Umbilical cord (tissue), 1 donor: ENCODE measurements at regions not wholly inside any gene's neighbourhood (a gene's known extent, or its start where the extent isn't known, plus 50 kb on each side); places are given as distances from the start of the nearest gene placed in this dataset.
"Not testable (repeated sequence)": the region's sequence is repeated elsewhere in the genome, so short reads cannot be mapped to it uniquely, and the experiment has no call there.

ENCODE experiments used
- DNase-seq: peaks from one replicate; pipeline ENCODE4 v3.0.0-alpha.2; 2015; ENCODE audit warnings: low spot score

DNA sequence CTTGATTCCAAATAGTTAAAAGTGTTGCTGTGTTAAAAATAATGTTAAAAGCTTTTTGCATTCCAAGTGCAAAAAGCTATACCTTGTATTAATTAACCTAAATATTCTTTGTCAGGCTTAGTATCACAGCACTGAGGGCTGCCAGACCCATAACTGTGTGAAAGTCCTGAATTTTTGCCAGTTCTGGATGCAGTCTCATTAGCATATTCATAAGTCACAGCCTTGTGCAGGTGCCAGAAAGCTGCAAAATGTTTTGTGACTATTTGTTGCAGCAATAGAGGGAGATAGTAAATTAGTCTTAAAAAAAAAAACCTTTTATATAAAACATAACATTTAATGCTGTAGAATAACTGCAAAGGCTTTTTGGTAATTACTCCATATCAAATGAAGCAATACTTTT lies 56.6 kb downstream of the SLITRK1 start:
- no peak for DNase-seq

DNA sequence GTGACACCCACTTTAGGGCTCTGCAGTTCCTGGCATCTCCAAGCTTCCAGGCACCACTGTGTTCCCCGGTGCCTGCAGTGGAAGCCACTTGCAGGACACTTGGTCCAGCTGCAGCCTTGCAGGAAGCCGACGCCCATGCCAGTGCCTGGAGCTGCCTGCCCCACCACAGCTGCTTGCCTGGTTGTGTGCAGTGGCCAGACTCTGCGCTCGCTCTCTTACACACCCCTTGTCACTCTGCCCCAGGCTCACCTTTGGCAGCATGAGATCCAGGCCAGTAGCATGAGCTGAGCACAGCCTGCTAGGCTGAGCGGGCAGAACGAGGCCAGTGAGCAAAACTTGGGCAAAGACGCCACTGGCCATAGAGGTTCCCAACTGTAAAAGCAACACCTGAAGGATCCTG lies 57.7 kb downstream of the SLITRK1 start:
- DNase-seq: no peak

DNA sequence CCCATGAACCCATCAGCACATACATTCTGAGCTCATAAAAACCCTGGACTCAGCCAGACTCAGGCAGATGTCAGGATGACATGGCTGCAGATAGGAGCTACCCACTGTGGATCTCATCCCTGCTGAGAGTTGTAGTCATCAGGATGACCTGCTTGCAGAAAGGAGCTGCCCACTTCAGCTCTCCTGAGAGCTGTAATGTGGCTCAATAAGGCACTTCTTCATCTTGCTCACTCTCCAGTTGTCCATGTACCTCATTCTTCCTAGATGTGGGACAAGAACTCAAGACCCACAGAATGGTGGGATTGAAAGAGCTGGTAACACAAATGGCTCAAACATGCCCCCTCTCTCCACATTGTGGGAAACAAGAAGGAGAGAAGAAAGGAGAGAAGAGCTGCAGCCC lies 58.2 kb downstream of the SLITRK1 start:
- DNase-seq: no peak

DNA sequence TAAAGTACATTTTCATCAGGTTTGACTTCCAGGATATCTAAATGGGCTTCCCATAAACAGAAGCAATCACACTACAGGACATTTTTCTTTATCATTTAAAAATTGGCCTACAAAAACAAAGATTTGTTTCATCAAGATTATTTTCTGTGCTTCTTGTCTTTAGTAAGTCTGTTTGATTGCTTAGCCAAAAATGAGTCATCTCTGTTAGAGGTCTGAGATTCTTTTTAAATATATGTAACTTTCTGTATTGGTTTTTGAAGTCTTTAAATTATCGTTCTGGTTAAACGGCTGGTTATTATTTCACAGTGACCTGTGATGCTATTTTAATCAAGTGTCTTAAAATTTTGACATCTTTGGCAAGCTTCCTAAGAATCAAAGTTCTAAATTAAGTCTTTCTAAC lies 62.7 kb downstream of the SLITRK1 start:
- no peak for DNase-seq

DNA sequence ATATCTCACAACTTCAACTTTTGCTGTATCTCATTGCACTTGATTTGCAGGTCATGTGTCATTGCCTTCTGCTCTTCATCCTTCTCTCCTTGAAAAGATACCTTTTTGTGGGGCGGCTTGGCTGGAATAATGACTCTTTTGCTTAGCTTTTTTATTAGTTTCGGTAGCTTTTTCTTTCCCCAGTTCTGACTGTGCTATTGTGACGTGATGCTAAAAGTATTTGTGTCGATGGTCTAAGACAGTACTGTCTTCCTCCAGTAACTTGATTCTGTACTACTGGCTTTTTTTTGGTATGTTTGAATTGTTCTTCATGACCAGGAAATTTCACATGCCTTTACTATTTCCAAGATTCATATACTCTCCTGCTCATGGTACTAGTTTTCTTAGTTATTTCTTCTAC lies 63.1 kb downstream of the SLITRK1 start:
- DNase-seq: no peak

DNA sequence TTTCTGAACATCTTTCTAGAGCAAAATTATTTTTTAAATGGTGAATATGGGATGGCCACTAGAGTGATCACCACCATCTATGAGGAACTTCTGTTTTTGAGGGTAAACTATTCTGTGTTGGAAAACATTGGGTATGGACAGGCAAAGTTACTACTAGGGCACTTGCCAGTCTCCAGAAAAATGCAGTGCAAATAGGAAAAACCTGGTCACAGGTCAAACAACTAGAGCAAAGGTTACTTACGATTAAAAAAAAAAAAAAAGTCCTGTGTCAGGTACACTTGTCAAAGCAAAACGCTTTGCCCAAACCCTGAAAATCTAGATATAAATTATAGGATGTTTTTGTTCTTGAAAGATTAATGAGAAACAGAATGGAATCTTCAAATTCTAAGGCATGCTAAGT lies 66.2 kb downstream of the SLITRK1 start:
- no peak for DNase-seq

DNA sequence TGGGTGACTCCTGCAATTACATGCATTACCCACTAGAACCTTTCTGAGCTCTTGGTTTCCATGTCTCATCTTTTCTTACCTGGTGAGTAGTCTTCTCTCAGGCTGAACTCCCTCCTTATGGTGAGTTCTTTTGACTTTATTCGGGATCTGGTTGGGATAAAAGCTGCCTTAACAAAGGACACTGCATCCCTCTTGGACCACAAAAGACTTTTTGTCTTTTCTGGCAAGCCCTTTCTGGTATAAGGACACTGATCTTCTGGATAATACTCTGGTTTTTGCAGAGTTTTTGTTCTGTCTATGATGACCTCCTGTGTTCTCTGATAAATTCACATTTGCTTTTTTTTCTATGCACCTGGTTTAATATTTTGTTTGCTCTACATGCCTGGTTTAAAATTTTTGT lies 66.7 kb downstream of the SLITRK1 start:
- DNase-seq: no peak

DNA sequence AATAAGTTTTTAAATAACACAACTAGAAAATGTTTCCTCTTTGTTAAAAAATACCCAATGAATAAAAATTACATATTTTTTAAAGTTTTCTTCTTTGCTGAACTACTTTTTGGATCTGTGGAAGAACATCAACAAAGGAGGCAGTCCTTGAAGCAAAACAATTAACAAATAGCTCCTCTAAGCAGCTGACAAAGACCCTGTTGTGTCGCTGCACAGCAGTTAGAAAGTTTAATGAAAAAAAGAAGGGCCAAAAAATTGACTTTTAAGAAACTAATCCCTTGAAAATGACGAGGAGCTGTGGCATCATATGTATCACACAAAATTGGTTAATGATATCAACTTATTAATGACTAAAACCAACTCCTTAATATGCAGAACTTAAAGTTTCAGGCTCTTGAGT lies 72.1 kb downstream of the SLITRK1 start:
- DNase-seq: no peak

DNA sequence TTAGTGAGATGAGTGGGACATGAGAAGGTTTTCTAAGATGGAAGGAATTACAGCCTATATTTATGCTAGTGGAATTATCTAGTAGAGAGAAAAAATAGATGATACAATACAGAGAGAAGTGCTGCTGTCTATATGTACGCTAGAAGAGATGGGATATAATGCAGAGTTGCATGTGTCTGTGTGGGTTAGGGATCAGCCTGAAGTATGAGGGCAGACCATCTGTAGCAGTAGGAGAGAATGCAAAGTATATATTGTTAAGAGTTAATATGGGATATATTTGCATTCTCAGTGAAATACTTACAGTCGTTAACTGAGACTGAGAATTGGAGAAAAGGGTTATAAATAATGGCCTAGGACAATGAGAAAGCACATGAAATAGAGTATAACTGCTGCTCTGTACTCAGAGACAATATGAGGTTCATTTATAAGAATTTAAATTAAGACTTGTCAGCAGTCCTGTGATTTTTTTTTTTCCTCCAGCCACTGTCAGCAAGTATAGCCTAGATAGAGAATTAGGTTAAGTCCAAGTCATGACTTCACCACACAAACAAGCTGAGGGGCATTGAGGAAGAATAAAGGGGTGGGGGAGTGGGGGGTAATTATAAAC lies 77.8 kb downstream of the SLITRK1 start:
- no peak for DNase-seq

DNA sequence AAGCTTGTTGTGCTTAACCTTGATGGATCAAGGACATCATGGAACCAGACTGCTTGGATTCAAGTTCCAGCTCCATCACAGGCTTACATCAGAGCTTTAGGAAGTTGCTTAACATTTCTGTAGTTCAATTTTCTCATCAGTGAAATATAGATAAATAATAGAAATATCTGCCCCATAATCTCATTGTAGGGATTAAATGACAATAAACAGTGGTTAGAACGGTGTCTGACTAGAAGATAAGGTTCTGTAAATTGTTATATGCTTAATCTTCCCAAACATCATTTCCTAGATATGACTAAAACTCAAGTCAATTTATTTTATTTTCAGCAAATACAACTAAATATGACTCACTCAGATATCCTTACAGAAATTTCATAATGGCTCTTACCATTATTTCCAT lies 83.5 kb downstream of the SLITRK1 start:
- no peak for DNase-seq

DNA sequence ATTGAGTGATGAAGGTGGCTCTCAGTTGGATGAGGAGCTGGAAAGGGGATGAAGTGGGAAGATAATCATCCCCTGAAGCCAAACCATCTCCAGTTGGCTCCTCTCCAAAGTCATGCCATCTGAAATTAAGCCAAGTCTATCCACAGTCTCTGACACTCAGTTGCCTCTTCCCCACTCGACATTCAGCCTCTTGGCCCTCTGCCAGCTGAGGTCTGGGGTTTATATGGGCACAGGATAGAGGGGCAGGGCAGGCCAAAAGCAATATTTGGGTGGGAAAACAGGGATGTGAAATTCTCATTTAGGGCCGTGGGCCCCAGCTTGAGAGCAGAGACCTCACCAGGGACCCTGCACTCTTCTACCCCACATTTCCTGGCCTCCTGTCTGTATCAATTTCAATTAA lies 85.9 kb downstream of the SLITRK1 start:
- no peak for DNase-seq

DNA sequence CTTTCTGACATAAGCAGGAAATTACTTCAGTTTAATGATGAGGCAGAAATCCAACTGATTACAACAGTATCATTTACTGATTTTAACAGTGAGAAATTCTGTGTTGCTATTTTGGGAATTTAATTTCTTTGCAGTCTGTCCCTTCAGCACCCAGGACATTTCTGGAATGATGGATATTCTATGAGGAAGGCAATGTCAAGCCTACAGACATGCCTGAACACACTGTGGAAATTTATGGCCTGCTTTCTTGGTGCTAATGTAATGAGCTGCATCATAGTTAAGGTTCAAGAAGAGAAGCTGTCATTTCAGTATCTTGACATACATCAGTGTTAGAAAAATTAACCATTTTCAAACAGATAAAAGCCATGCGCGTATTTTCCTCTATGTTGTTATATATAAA lies 87.7 kb downstream of the SLITRK1 start:
- no peak for DNase-seq

DNA sequence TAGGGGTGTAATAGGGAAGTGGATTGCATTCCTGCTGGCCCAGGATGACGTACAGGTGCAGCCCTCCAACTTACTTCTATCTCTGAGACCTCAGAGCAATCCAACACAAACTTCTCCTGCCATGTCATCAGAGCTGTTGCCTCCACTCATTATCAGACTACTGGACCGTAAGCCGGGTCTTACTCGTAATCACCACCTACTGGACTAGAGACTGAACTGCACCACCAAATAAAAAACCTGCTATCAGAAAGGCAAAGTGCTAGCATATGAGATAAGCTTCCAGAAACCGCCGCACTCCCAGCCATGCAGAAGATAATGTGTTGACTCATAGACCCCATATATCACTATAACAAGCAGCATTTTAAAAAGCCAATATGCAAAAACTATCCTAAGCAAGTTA lies 102.0 kb downstream of the SLITRK1 start:
- DNase-seq: no peak

DNA sequence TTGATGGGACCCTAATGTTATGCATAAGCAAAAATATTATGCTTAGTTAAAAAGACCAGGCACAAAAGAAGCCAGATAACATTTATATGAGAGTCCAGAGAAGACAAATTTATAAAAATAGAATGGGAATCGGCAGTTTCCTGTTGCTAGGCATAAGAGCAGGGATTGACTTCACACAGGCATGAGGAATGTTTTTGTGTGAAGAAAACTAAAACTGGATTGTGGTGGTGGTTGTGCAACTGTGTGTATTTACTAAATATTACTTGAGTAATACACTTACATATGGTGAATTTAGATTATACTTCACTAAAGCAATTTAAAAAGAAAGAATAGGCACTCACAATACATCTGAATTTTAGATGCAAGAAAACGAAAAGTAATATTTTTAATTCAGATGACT lies 108.3 kb downstream of the SLITRK1 start:
- DNase-seq: no peak

DNA sequence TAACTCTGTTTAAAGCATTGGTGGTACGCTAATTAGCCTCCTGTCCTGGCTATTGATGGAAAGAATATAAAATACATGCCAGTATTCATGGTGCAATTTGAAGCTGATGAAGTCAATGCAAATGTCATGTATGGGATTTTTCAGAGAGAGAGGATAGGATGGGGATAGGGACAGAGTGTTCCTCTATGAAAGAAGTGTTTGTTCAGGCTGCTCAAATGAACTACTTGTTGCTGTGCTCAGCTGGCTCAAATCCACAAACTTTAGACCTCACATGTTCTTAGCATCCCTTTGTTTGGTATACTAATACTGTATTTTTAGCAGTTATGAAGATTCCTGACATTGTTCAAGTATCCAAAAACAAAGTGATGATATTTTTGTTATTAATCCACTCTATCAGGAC lies 116.5 kb downstream of the SLITRK1 start:
- no peak for DNase-seq

DNA sequence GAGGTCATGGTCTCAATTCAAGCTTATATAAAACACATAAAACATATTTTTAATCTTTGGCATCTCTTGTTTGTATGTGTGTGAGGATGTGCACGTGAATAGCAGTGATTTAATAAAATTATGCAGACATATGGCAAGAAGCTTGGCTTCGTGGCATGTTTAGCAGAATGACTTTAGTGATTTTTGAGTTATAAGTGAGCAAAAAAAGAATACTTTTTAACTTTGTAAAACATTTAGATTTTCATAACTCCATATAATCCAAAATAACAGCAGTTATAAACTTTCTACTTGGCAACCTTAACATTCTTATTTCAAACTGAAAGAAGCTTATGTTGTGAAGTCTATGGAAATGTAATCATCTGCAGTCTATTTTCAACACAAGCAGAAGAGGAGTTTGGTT lies 120.6 kb downstream of the SLITRK1 start:
- peak; percentile 4 for DNase-seq

DNA sequence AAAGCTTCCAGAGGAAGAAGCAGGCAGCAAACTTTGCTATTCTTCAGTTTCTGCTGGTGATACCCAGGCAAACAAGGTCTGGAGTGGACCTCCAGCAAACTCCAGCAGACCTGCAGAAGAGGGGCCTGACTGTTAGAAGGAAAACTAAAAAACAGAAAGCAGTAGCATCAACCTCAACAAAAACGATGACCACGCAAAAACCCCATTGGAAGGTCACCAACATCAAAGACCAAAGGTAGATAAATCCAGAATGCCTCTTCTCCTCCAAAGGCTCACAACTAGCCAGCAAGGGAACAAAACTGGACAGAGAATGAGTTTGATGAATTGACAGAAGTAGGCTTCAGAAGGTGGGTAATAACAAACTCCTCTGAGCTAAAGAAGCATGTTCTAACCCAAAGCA lies 127.1 kb downstream of the SLITRK1 start:
- not testable (repeated sequence) for DNase-seq

DNA sequence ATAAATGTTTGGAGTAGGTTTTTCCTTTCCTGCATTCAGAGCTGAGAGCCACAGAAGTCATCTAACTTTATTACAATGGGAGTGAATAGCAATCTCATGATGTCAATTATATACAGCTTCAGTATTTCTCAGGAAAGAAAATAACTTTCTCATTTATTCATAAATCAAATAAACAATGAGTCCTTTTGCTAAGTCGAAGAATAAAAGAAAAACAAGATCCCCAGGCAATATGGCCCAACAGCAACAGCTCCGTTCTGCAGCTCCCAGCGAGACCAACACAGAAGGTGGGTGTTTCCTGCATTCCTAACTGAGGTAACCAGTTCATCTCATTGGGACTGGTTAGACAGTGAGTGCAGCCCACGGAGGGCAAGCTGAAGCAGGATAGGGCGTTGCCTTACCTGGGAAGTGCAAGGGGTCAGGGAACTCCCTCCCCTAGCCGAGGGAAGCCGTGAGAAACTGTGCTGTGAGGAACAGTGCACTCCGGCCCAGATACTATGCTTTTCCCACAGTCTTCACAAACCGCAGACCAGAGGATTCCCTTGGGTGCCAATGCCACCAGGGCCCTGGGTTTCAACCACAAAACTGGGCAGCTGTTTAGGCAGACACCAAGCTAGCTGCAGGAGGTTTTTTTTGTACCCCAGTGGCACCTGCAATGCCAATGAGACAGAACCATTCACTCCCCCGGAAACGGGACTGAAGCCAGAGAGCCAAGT lies 128.2 kb downstream of the SLITRK1 start:
- no peak for DNase-seq

DNA sequence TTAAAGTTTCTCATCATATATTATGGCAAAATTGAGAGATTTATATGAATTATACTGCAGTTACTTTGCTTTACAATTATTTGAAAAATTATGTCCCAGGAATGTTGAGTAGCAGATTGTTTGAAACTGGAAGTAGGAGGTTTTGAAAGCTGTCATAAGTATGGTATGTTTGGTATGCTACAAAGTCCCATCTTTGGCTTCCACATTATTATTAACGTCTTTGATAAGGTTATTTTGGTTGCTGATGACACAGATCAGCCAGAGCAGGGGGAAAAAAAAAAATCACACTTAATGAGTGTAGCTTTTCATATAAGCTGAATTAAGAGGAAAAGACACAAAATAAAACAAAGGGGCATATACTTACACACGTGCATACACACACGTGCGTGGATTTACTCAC lies 130.1 kb downstream of the SLITRK1 start:
- peak; percentile 42 for DNase-seq

DNA sequence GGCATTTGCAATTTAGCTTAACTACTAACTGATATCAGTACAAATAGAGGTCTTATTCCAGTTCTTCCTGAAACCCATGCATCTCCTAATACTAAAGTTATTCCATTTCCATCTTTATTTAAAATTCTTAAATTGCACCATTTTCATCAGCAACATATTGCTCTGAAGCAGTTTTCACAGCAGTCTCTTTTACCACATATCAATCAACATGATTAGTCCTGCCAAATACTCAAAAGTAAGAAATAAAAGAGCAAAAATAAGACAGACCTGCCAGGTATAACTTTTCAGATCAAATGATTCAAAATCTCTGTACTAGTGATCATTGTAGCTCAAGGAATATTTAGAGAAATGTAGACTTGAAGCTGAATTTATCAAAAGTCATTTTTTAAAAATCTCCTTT lies 141.7 kb downstream of the SLITRK1 start:
- DNase-seq: no peak

DNA sequence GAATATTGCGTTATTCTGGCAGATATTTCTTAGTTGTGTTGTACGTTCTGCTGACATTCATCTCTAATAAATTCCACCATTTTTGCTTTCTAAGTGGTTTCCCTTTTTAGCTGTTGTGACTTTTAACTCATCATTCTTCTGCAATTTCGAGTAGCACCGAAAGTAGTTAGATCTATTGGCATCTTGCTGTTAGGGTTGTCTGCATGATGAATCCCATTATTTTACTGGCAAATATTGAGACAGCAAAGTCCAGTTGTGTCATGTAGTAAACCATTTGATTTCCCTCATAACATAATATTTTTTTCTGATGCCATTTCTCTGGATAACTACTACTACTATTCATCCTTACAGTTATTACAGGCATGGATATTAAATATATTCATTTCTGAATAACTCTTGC lies 143.9 kb downstream of the SLITRK1 start:
- no peak for DNase-seq

DNA sequence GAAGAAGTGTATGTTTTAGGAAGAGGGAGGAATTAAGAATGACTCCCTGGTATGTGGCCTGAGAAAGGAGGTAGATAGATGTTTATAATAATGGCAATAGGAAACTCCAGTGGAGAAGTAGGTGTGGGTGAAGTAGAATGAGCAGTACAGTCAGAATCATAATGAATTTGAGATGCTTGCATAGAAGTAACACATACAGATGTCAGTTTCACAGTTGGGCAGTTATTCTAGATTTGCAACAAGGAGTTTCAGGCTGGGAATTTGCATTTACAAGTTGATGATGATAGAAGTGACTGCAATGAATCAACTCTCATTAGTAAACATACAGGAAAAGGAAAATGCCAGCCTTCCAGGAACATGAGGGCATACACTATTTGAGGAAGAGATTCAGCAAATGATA lies 149.0 kb downstream of the SLITRK1 start:
- DNase-seq: no peak

DNA sequence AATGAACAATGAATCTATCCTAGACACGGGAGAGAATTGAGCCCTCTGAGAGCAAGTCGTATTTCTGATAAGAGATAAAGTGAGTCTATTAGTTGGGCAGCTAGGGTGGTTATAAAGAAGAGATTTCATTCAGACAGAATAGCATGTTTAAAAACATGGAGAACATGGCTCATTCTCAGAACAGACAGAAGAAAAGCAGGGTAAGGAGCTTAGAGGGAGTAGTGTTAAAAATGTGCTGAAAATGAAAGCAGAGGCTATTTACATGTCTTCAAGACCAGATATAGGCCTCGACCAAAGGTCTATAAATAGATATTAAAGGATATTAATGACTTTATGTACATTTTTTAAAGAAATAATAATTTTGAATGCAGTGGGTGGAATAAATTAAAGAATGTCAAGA lies 149.5 kb downstream of the SLITRK1 start:
- DNase-seq: no peak

DNA sequence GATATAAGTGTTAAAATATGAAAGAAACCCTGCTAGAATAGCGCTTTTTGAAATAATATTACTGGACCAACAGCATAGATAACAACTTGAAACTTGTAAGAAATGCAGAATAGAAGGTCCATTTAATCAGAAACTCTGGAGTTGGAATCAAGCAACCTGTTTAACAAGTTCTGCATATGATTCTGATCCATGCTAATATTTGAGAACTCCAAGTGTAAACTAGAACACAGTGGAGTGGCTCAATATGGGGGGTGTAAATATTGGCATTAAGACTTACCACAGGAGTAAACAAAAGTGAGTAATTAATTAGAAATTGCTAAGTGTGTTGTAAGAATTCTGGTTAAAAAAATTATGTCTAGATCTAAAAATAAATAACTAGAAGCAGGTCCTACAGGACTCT lies 151.2 kb downstream of the SLITRK1 start:
- no peak for DNase-seq
